Caco-2 (cell line): ENCODE measurements at regions not wholly inside any gene's neighbourhood (a gene's known extent, or its start where the extent isn't known, plus 50 kb on each side); places are given as distances from the start of the nearest gene placed in this dataset.

Experiments used
- BruUV-seq: library from RNA; stranded (reverse); fragments of 400-500 nt; replicated peaks from 2 replicates; lab custom pipeline; 2021; lab: Mats Ljungman, UMichigan
- CTCF ChIA-PET: fragments of 300-600 bp; sonication (Branson Sonifier 250); formaldehyde crosslinking; loops from one replicate; lab custom pipeline; 2022; ENCODE audit warnings: antibody characterized with exemption; lab: Charles Lee
- POLR2A ChIA-PET: fragments of 300-600 bp; sonication (Branson Sonifier 250); formaldehyde crosslinking; loops from one replicate; lab custom pipeline; 2022; ENCODE audit warnings: antibody characterized with exemption; lab: Charles Lee
- DNase-seq, 2 experiments: peaks; one replicate each; pipeline versions ENCODE4 v3.0.0 to v3.0.0-alpha.2; 2020 to 2022
- H3K27me3 ChIP-seq: replicated peaks from 2 replicates; pipeline ENCODE4 v1.6.0; 2011; ENCODE audit warnings: low read length; ENCODE audit not compliant: control insufficient read depth, insufficient read depth
- H3K36me3 ChIP-seq: 2 replicates; pipeline ENCODE4 v1.5.1; 2011; ENCODE audit warnings: low read length; ENCODE audit not compliant: control insufficient read depth, insufficient read depth
- H3K4me1 ChIP-seq: fragments of 250-450 bp; sonication (Bioruptor Pico); 2 replicates; pipeline ENCODE4 v1.5.1; 2020; ENCODE audit warnings: mild to moderate bottlenecking
- H3K4me3 ChIP-seq: 2 replicates; pipeline ENCODE4 v1.5.1; 2011; ENCODE audit warnings: low read depth, mild to moderate bottlenecking, control low read depth, low read length
- H3K9me3 ChIP-seq: fragments of 250-450 bp; sonication (Bioruptor Pico); 2 replicates; pipeline ENCODE4 v1.5.1; 2020; ENCODE audit warnings: mild to moderate bottlenecking, moderate library complexity
- H3K27ac Mint-ChIP-seq: one replicate; pipeline ENCODE4 v1.8.0; 2022; ENCODE audit warnings: mixed read lengths; ENCODE audit not compliant: unreplicated experiment
- H3K27me3 Mint-ChIP-seq: one replicate; pipeline ENCODE4 v1.8.0; 2022; ENCODE audit warnings: mixed read lengths; ENCODE audit not compliant: insufficient read depth, unreplicated experiment
- H3K36me3 Mint-ChIP-seq: one replicate; pipeline ENCODE4 v1.8.0; 2022; ENCODE audit warnings: mild to moderate bottlenecking, mixed read lengths; ENCODE audit not compliant: insufficient read depth, unreplicated experiment
- H3K4me1 Mint-ChIP-seq: one replicate; pipeline ENCODE4 v1.8.0; 2022; ENCODE audit warnings: low read depth, mixed read lengths; ENCODE audit not compliant: unreplicated experiment
- H3K4me3 Mint-ChIP-seq: one replicate; pipeline ENCODE4 v1.8.0; 2022; ENCODE audit warnings: mild to moderate bottlenecking, moderate library complexity, mixed read lengths; ENCODE audit not compliant: unreplicated experiment
- H3K9me3 Mint-ChIP-seq: one replicate; pipeline ENCODE4 v1.8.0; 2022; ENCODE audit warnings: mixed read lengths; ENCODE audit not compliant: unreplicated experiment
- intact Hi-C: fragments of 100-400 bp; cut with micrococcal nuclease; formaldehyde crosslinking; loops from one replicate; pipeline ENCODE4 v1.10.0; 2022; ENCODE audit not compliant: unreplicated experiment
- TF ChIP-seq, protein P1 (sequence below), 2 experiments: fragments of 200-600 bp in 1 of 2; IDR thresholded peaks; 1 replicate in 1 of 2; 2 replicates in 1 of 2; pipeline versions ENCODE4 v1.5.1 to v1.8.0; 2011 to 2022; ENCODE audit warnings: antibody characterized with exemption in 1 of 2, control low read depth in 1 of 2, inconsistent platforms in 1 of 2, low read depth in 1 of 2, low read length in 1 of 2, mild to moderate bottlenecking in 1 of 2, moderate library complexity in 1 of 2; ENCODE audit not compliant: insufficient read depth in 1 of 2, severe bottlenecking in 1 of 2, unreplicated experiment in 1 of 2

DNA sequence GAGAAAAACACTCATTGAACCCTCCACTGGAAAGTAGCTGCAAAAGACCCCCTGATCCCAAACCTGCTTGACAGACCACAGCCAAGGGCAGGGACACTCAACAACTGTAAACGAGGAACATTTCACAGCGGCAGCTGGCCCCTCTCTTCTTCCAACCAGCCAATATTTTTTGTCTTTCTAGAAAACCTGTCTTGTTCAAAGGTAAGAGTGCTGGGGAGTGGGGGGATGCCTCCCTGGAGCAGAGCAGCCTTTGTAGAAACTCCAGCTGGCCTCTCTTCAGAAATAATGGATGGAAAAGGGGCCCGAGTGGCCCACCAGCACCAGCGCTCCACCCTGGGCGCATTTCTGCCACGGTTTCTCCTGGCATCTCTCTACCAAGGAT lies 384.0 kb downstream of the RRAGC start:
- Mint-ChIP-seq H3K9me3 (no peaks in the 10 kb centered on the region), H3K27ac (no peak overlapping the region), H3K36me3 (no peaks in the 10 kb centered on the region), H3K4me3 (no peak overlapping the region), H3K27me3 (peaks cover 5% of the 10 kb centered on the region), H3K4me1 (no peaks in the 10 kb centered on the region)
- Histone ChIP-seq H3K9me3 (no peaks in the 10 kb centered on the region), H3K36me3 (no peaks in the 10 kb centered on the region), H3K4me3 (no peak overlapping the region), H3K4me1 (no peaks in the 10 kb centered on the region), H3K27me3 (no peaks in the 10 kb centered on the region)
- ChIA-PET CTCF (no interaction called here), POLR2A (no interaction called here)
- no peak for DNase-seq
- TF ChIP-seq, protein P1, sequence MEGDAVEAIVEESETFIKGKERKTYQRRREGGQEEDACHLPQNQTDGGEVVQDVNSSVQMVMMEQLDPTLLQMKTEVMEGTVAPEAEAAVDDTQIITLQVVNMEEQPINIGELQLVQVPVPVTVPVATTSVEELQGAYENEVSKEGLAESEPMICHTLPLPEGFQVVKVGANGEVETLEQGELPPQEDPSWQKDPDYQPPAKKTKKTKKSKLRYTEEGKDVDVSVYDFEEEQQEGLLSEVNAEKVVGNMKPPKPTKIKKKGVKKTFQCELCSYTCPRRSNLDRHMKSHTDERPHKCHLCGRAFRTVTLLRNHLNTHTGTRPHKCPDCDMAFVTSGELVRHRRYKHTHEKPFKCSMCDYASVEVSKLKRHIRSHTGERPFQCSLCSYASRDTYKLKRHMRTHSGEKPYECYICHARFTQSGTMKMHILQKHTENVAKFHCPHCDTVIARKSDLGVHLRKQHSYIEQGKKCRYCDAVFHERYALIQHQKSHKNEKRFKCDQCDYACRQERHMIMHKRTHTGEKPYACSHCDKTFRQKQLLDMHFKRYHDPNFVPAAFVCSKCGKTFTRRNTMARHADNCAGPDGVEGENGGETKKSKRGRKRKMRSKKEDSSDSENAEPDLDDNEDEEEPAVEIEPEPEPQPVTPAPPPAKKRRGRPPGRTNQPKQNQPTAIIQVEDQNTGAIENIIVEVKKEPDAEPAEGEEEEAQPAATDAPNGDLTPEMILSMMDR (IDR thresholded peaks at IDR 0.05; ENCODE audit: insufficient read depth in 1 of 2, low read depth in 1 of 2, low read length in 1 of 2, severe bottlenecking in 1 of 2, unreplicated experiment in 1 of 2) = no peak
- intact Hi-C loops = no loop called here
- BruUV-seq = no TSS peak

DNA sequence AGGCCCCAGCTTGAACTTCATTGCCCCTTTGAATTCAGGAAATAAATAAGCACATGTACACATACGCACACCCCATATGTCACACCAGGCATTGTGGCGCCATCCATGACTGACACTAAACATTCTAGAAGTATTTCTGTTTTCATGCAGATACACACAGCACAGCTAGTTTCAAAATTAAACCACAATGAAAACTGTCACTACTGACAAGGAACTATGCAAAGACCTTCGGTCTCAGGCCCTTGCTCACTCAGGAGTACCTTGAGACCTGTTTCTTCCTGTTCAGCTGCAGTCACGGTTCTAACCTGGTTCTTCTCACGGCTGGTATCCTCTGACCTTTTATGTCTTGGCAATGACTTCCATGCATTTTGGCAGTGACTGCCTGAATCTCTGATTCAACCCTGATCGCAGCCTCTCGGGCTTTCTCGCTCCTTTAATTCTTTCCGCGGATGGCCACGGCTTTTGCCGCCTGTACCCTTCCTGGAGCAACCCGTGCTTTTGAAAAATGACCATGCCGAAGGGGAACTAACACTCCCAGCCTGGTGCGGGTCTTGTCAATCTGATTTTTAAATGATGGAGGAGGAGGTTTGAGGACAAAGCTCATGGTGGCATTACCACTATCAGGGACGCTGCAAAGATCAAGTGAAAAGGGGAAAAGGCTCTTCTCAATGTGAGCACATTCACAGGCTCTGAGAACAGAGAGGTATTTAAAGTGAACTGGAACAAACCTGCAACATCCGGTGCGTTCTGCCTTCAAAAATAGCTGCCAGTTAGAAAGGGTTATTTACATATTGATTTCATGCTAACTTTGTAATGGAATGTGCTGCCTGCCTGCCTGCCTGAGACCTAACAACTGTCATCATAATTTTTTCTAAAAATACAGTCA lies 384.6 kb downstream of the RRAGC start:
- Histone ChIP-seq H3K4me3 (no peak overlapping the region), H3K27me3 (no peaks in the 10 kb centered on the region), H3K9me3 (no peaks in the 10 kb centered on the region), H3K4me1 (no peaks in the 10 kb centered on the region), H3K36me3 (no peaks in the 10 kb centered on the region)
- no peaks in the 10 kb centered on the region for H3K4me1 Mint-ChIP-seq
- TF ChIP-seq, protein P1 (IDR thresholded peaks at IDR 0.05; ENCODE audit: insufficient read depth in 1 of 2, low read depth in 1 of 2, low read length in 1 of 2, severe bottlenecking in 1 of 2, unreplicated experiment in 1 of 2) = no peak
- CTCF ChIA-PET = no interaction called here
- DNase-seq = no peak
- H3K36me3 Mint-ChIP-seq = no peaks in the 10 kb centered on the region
- no peak overlapping the region for H3K4me3 Mint-ChIP-seq
- H3K27me3 Mint-ChIP-seq = peaks cover 5% of the 10 kb centered on the region
- intact Hi-C loops = no loop called here
- no peak overlapping the region for H3K27ac Mint-ChIP-seq
- no peaks in the 10 kb centered on the region for H3K9me3 Mint-ChIP-seq
- no TSS peak for BruUV-seq
- POLR2A ChIA-PET = no interaction called here

DNA sequence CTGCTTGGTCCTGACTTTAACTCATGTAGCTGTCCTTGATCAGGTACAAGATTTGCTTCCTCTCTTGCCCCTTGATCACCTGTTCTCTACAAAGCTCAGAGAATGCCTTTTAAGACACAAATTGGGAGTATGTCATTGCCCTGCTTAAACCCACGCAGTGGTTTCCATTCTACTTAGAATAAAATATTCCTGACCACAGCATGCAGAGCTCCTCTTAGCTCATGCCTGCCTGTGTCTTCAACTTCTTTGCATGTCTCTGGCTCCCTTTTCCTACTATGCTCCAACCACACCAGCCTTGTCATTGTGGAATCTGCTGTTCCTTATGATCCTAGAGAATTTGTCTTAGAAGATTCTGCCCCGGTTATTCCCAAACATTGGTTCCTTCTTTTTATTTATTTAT lies 393.1 kb downstream of the RRAGC start:
- H3K4me3 ChIP-seq = no peak overlapping the region
- TF ChIP-seq, protein P1 (IDR thresholded peaks at IDR 0.05; ENCODE audit: insufficient read depth in 1 of 2, low read depth in 1 of 2, low read length in 1 of 2, severe bottlenecking in 1 of 2, unreplicated experiment in 1 of 2) = no peak
- BruUV-seq = no TSS peak
- no peaks in the 10 kb centered on the region for H3K27me3 ChIP-seq
- no peaks in the 10 kb centered on the region for H3K9me3 ChIP-seq
- Mint-ChIP-seq H3K4me1 (no peaks in the 10 kb centered on the region), H3K4me3 (no peak overlapping the region), H3K9me3 (no peaks in the 10 kb centered on the region), H3K27ac (no peak overlapping the region), H3K27me3 (peaks cover 7% of the 10 kb centered on the region), H3K36me3 (no peaks in the 10 kb centered on the region)
- DNase-seq = no peak
- POLR2A ChIA-PET = no interaction called here
- no peaks in the 10 kb centered on the region for H3K4me1 ChIP-seq
- no peaks in the 10 kb centered on the region for H3K36me3 ChIP-seq
- CTCF ChIA-PET = no interaction called here
- intact Hi-C loops = no loop called here
